ENCODE measurements at regions not wholly inside any gene's neighbourhood (a gene's known extent, or its start where the extent isn't known, plus 50 kb on each side); places are given as distances from the start of the nearest gene placed in this dataset.

GRCh38 chr13:40208517-40208916, 457.9 kb downstream of the FOXO1 start:
- FAIRE-seq (no peak), DNase-seq (ENCODE audit: insufficient read length, low spot score) (no peak)
- TF ChIP-seq CTCF (IDR thresholded peaks at IDR 0.05; ENCODE audit: insufficient read depth, missing control alignments): no peak

GRCh38 chr13:40210865-40211585, 455.4 kb downstream of the FOXO1 start:
- no peak for FAIRE-seq
- no peak for DNase-seq (ENCODE audit: insufficient read length, low spot score)
- no peak for TF ChIP-seq CTCF (IDR thresholded peaks at IDR 0.05; ENCODE audit: insufficient read depth, missing control alignments)

- DNase-seq (ENCODE audit: insufficient read length, low spot score): no peak
- no peak for TF ChIP-seq CTCF (IDR thresholded peaks at IDR 0.05; ENCODE audit: insufficient read depth, missing control alignments)
- FAIRE-seq: no peak
These were observed 454.9 kb downstream of the FOXO1 start for GRCh38 chr13:40211586-40211968.

- no peak for TF ChIP-seq CTCF (IDR thresholded peaks at IDR 0.05; ENCODE audit: insufficient read depth, missing control alignments)
- no peak for DNase-seq (ENCODE audit: insufficient read length, low spot score)
- FAIRE-seq: no peak
These were observed 452.7 kb downstream of the FOXO1 start for GRCh38 chr13:40213779-40214178.

GRCh38 chr13:40215311-40215710, 451.1 kb downstream of the FOXO1 start:
- DNase-seq (ENCODE audit: insufficient read length, low spot score): no peak
- TF ChIP-seq CTCF (IDR thresholded peaks at IDR 0.05; ENCODE audit: insufficient read depth, missing control alignments): no peak

GRCh38 chr13:40215747-40216146, 450.7 kb downstream of the FOXO1 start:
- FAIRE-seq (no peak), DNase-seq (ENCODE audit: insufficient read length, low spot score) (no peak)
- no peak for TF ChIP-seq CTCF (IDR thresholded peaks at IDR 0.05; ENCODE audit: insufficient read depth, missing control alignments)

More at GRCh38 chr13:40215311-40215710, 451.1 kb downstream of the FOXO1 start:
- FAIRE-seq: no peak

- DNase-seq (ENCODE audit: insufficient read length, low spot score) (no peak), FAIRE-seq (no peak)
- no peak for TF ChIP-seq CTCF (IDR thresholded peaks at IDR 0.05; ENCODE audit: insufficient read depth, missing control alignments)
These were observed 448.8 kb downstream of the FOXO1 start for GRCh38 chr13:40217675-40218074.

Measured in D721Med (cell line).